Astrocyte (in vitro differentiated cells and primary cell): ENCODE measurements at regions not wholly inside any gene's neighbourhood (a gene's known extent, or its start where the extent isn't known, plus 50 kb on each side); places are given as distances from the start of the nearest gene placed in this dataset.

Experiments used
- CTCF ChIP-seq: IDR thresholded peaks from 2 replicates; pipeline ENCODE4 v1.5.1; 2011; ENCODE audit warnings: low read depth, mild to moderate bottlenecking, inconsistent platforms, low read length, moderate library complexity; ENCODE audit not compliant: insufficient read depth
- EZH2 ChIP-seq: IDR thresholded peaks from 2 replicates; pipeline ENCODE4 v1.6.1; 2012; ENCODE audit warnings: mild to moderate bottlenecking, low read length, inconsistent platforms; ENCODE audit not compliant: insufficient read depth

GRCh38 chr20:16173044-16173443 is 400.2 kb downstream of the KIF16B start:
- TF ChIP-seq CTCF (no peak), EZH2 (no peak)
